SK-N-SH treated with all-trans-retinoic acid at 6 μM for 48 hours (cell line): ENCODE measurements at regions not wholly inside any gene's neighbourhood (a gene's known extent, or its start where the extent isn't known, plus 50 kb on each side); places are given as distances from the start of the nearest gene placed in this dataset.

Source experiments
- ARNTL ChIP-seq: fragments of 450-650 bp; formaldehyde crosslinking; IDR thresholded peaks from 2 replicates; pipeline ENCODE4 v1.5.0; 2020; ENCODE audit warnings: low read depth, mild to moderate bottlenecking, moderate library complexity, borderline replicate concordance
- BACH2 ChIP-seq: fragments of 250-450 bp; sonication (Bioruptor Pico); IDR thresholded peaks from 2 replicates; pipeline ENCODE4 v1.9.0; 2021; ENCODE audit warnings: mild to moderate bottlenecking, borderline replicate concordance
- ESRRG ChIP-seq: fragments of 250-450 bp; sonication (Bioruptor Pico); IDR thresholded peaks from 2 replicates; pipeline ENCODE4 v1.6.1; 2021; ENCODE audit warnings: mild to moderate bottlenecking
- PPARA ChIP-seq: fragments of 250-450 bp; sonication (Bioruptor Pico); IDR thresholded peaks from 2 replicates; pipeline ENCODE4 v1.5.0; 2020; ENCODE audit warnings: mild to moderate bottlenecking, borderline replicate concordance
- RARB ChIP-seq: fragments of 250-450 bp; sonication (Bioruptor Pico); IDR thresholded peaks from 2 replicates; pipeline ENCODE4 v1.8.0; 2021; ENCODE audit warnings: mild to moderate bottlenecking, moderate library complexity
- SNAI2 ChIP-seq: fragments of 250-450 bp; sonication (Bioruptor Pico); IDR thresholded peaks from 2 replicates; pipeline ENCODE4 v1.5.0; 2020; ENCODE audit warnings: mild to moderate bottlenecking, moderate library complexity
- TOX ChIP-seq: fragments of 250-450 bp; sonication (Bioruptor Pico); IDR thresholded peaks from 2 replicates; pipeline ENCODE4 v1.8.0; 2021; ENCODE audit warnings: mild to moderate bottlenecking, moderate library complexity, borderline replicate concordance
- ZC3H10 ChIP-seq: fragments of 250-450 bp; sonication (Bioruptor Pico); IDR thresholded peaks from 2 replicates; pipeline ENCODE4 v1.5.1; 2021; ENCODE audit warnings: mild to moderate bottlenecking, moderate library complexity
- ZFP3 ChIP-seq: fragments of 250-450 bp; sonication (Bioruptor Pico); IDR thresholded peaks from 2 replicates; pipeline ENCODE4 v1.5.0; 2020; ENCODE audit warnings: mild to moderate bottlenecking, moderate library complexity
- ZFP30 ChIP-seq: fragments of 450-650 bp; formaldehyde crosslinking; IDR thresholded peaks from 2 replicates; pipeline ENCODE4 v1.5.0; 2022; ENCODE audit warnings: mild to moderate bottlenecking, moderate library complexity
- ZNF565 ChIP-seq: fragments of 450-650 bp; formaldehyde crosslinking; conservative IDR thresholded peaks from 2 replicates; pipeline ENCODE4 v1.5.0; 2020; ENCODE audit warnings: low read depth, mild to moderate bottlenecking, moderate library complexity
- TF ChIP-seq, protein P1 (sequence below): fragments of 250-450 bp; sonication (Bioruptor Pico); IDR thresholded peaks from 2 replicates; pipeline ENCODE4 v1.8.0; 2020; ENCODE audit warnings: mild to moderate bottlenecking, moderate library complexity, borderline replicate concordance
- TF ChIP-seq, protein P2 (sequence below): fragments of 250-450 bp; sonication (Bioruptor Pico); IDR thresholded peaks from 2 replicates; pipeline ENCODE4 v1.5.1; 2020; ENCODE audit warnings: low read depth, mild to moderate bottlenecking, moderate library complexity

DNA sequence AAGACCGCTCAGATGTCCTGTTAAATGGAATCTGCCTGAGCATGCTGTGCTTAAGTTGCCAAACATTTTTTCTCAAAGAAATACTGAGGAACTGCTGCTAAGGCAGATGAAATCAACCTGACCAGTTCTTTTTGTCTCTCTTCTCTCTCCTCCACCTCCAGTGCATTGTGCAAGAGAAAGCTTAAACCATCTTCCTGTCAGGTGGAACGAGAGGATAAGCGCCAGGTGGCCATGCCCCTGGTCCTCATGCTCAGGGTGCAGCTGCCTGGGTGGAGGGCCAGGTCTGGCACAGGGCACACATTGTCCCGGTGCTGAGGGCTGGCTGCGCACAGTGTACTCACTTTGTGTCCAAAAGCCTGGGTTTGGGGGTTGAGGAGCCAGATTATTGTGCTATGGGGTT lies 176.2 kb upstream of the TP63 start:
- TF ChIP-seq, protein P1, sequence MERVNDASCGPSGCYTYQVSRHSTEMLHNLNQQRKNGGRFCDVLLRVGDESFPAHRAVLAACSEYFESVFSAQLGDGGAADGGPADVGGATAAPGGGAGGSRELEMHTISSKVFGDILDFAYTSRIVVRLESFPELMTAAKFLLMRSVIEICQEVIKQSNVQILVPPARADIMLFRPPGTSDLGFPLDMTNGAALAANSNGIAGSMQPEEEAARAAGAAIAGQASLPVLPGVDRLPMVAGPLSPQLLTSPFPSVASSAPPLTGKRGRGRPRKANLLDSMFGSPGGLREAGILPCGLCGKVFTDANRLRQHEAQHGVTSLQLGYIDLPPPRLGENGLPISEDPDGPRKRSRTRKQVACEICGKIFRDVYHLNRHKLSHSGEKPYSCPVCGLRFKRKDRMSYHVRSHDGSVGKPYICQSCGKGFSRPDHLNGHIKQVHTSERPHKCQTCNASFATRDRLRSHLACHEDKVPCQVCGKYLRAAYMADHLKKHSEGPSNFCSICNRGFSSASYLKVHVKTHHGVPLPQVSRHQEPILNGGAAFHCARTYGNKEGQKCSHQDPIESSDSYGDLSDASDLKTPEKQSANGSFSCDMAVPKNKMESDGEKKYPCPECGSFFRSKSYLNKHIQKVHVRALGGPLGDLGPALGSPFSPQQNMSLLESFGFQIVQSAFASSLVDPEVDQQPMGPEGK = no peak
- TF ChIP-seq ZFP3 (CRISPR knock-in tag) = no peak
- TF ChIP-seq ZC3H10 (CRISPR knock-in tag) = no peak
- no peak for TF ChIP-seq SNAI2
- no peak for TF ChIP-seq ZFP30 (CRISPR knock-in tag)
- TF ChIP-seq ARNTL = no peak
- TF ChIP-seq RARB (CRISPR knock-in tag) = no peak
- TF ChIP-seq, protein P2, sequence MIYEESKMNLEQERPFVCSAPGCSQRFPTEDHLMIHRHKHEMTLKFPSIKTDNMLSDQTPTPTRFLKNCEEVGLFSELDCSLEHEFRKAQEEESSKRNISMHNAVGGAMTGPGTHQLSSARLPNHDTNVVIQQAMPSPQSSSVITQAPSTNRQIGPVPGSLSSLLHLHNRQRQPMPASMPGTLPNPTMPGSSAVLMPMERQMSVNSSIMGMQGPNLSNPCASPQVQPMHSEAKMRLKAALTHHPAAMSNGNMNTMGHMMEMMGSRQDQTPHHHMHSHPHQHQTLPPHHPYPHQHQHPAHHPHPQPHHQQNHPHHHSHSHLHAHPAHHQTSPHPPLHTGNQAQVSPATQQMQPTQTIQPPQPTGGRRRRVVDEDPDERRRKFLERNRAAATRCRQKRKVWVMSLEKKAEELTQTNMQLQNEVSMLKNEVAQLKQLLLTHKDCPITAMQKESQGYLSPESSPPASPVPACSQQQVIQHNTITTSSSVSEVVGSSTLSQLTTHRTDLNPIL (CRISPR knock-in tag) = no peak
- TF ChIP-seq ZNF565 (CRISPR knock-in tag) = no peak
- TF ChIP-seq TOX = no peak
- no peak for TF ChIP-seq BACH2 (CRISPR knock-in tag)
- TF ChIP-seq PPARA (CRISPR knock-in tag) = no peak
- no peak for TF ChIP-seq ESRRG
